ENCODE measurements at regions not wholly inside any gene's neighbourhood (a gene's known extent, or its start where the extent isn't known, plus 50 kb on each side); places are given as distances from the start of the nearest gene placed in this dataset.

DNA sequence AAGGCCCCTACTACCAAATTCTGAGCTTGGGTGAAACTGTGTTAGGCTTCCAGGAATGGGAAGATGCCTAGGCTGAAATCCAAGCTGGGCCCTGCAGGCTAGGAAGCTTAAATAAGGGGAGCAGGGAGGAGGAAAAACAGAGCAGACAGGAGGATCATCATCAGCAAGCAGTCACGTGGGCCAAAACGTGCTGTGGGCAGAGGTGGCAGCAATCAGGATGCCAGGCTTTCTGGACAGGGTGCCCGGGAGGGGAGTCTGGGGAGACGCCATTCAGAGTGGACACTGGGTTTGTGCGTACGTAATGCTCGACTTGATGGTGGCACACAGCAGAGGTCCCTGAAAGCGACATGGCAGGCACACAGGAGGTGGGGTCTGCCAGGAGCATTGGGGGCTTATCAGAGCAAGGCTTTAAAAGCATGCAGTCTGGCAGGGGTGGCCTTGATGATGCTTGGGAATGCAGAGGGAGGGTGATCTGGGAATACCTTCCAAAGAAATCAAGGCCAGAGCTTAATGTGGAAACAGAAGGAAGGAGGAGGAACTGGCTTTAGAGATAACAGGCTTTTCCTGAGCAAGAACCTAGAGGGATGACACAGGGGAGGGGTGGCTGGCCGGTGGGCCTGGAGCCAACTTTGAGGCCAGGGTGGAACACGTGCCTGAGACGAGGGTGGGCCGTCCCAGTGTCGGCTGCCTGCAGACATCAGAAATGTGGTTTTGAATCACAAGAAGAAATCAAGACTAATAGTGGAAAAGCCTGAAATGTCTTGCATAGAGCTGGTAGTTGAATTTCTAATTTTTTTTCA lies 212.5 kb downstream of the GADD45G start:
- dilution Hi-C loops (cut with MboI; ENCODE audit: extremely low pct_ligation_motif_present, low sequenced_read_pairs), result no loop called here
- Histone ChIP-seq H3K4me1 (ENCODE audit: control insufficient read depth, extremely low read depth, insufficient read depth, low read length) (no peaks in the 10 kb centered on the region), H3K79me2 (ENCODE audit: control insufficient read depth, insufficient read depth, low read length) (no peaks in the 10 kb centered on the region), H3K27me3 (ENCODE audit: control insufficient read depth, extremely low read depth, insufficient read depth, low read length) (peaks cover 3% of the 10 kb centered on the region), H3K27ac (ENCODE audit: control insufficient read depth, insufficient read depth, low read length) (no peak overlapping the region), H3K9me3 (ENCODE audit: control insufficient read depth, low read depth, low read length) (no peaks in the 10 kb centered on the region), H2AFZ (ENCODE audit: control insufficient read depth, low read length) (no peak overlapping the region), H3K4me3 (ENCODE audit: control insufficient read depth in 2 of 3, extremely low read depth in 1 of 3, insufficient read depth in 2 of 3, low read depth in 1 of 3, low read length in 3 of 3) (no peak overlapping the region), H4K20me1 (ENCODE audit: control insufficient read depth, extremely low read depth, insufficient read depth, low read length) (no peaks in the 10 kb centered on the region), H3K9me1 (ENCODE audit: control insufficient read depth, extremely low read depth, insufficient read depth, low read length) (no peaks in the 10 kb centered on the region), H3K4me2 (ENCODE audit: control insufficient read depth, extremely low read depth, insufficient read depth, low read depth, low read length) (no peak overlapping the region), H3K36me3 (ENCODE audit: control insufficient read depth in 2 of 2, extremely low read depth in 1 of 2, insufficient read depth in 2 of 2, low read length in 2 of 2) (no peaks in the 10 kb centered on the region), H3K9ac (ENCODE audit: control insufficient read depth, extremely low read depth, insufficient read depth, low read length) (no peak overlapping the region)
- no peak for DNase-seq (ENCODE audit: low read depth, low spot score)
- TF ChIP-seq EZH2 (IDR thresholded peaks at IDR 0.05; ENCODE audit: low read length), result no peak
- TF ChIP-seq, protein P1, sequence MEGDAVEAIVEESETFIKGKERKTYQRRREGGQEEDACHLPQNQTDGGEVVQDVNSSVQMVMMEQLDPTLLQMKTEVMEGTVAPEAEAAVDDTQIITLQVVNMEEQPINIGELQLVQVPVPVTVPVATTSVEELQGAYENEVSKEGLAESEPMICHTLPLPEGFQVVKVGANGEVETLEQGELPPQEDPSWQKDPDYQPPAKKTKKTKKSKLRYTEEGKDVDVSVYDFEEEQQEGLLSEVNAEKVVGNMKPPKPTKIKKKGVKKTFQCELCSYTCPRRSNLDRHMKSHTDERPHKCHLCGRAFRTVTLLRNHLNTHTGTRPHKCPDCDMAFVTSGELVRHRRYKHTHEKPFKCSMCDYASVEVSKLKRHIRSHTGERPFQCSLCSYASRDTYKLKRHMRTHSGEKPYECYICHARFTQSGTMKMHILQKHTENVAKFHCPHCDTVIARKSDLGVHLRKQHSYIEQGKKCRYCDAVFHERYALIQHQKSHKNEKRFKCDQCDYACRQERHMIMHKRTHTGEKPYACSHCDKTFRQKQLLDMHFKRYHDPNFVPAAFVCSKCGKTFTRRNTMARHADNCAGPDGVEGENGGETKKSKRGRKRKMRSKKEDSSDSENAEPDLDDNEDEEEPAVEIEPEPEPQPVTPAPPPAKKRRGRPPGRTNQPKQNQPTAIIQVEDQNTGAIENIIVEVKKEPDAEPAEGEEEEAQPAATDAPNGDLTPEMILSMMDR (optimal IDR thresholded peaks at IDR 0.05 in 1 of 3, IDR thresholded peaks at IDR 0.05 in 1 of 3, conservative IDR thresholded peaks at IDR 0.05 in 1 of 3; ENCODE audit: extremely low read depth in 1 of 3, insufficient read depth in 2 of 3, low read length in 3 of 3), result no peak
- FAIRE-seq, result no peak

DNA sequence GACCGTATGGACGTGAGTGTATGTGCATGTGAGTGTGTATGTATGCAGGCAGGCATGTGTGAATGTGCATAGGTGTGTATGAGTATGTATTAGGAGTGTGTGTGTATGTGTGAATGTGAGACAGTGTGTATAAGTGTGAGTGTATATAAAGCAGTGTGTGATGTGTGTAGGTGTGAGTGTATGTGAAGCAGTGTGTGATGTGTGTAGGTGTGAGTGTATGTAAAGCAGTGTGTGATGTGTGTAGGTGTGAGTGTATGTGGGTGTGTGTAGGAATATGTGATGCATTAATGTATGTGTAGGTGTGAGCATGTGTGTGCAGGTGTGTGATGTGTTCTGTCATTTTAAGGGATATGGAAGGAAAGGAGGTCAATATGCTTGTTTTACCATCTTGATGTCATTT lies 215.5 kb downstream of the GADD45G start:
- H3K4me3 ChIP-seq (ENCODE audit: control insufficient read depth in 2 of 3, extremely low read depth in 1 of 3, insufficient read depth in 2 of 3, low read depth in 1 of 3, low read length in 3 of 3), result no peak overlapping the region
- no peaks in the 10 kb centered on the region for H3K9me3 ChIP-seq (ENCODE audit: control insufficient read depth, low read depth, low read length)
- H3K79me2 ChIP-seq (ENCODE audit: control insufficient read depth, insufficient read depth, low read length), result no peaks in the 10 kb centered on the region
- no peak overlapping the region for H3K9ac ChIP-seq (ENCODE audit: control insufficient read depth, extremely low read depth, insufficient read depth, low read length)
- no peaks in the 10 kb centered on the region for H4K20me1 ChIP-seq (ENCODE audit: control insufficient read depth, extremely low read depth, insufficient read depth, low read length)
- DNase-seq (ENCODE audit: low read depth, low spot score), result no peak
- H3K4me2 ChIP-seq (ENCODE audit: control insufficient read depth, extremely low read depth, insufficient read depth, low read depth, low read length), result no peak overlapping the region
- no peaks in the 10 kb centered on the region for H3K27me3 ChIP-seq (ENCODE audit: control insufficient read depth, extremely low read depth, insufficient read depth, low read length)
- dilution Hi-C loops (cut with MboI; ENCODE audit: extremely low pct_ligation_motif_present, low sequenced_read_pairs), result no loop called here
- H3K27ac ChIP-seq (ENCODE audit: control insufficient read depth, insufficient read depth, low read length), result no peak overlapping the region
- H2AFZ ChIP-seq (ENCODE audit: control insufficient read depth, low read length), result no peak overlapping the region
- TF ChIP-seq, protein P1 (optimal IDR thresholded peaks at IDR 0.05 in 1 of 3, IDR thresholded peaks at IDR 0.05 in 1 of 3, conservative IDR thresholded peaks at IDR 0.05 in 1 of 3; ENCODE audit: extremely low read depth in 1 of 3, insufficient read depth in 2 of 3, low read length in 3 of 3), result no peak
- no peak for TF ChIP-seq EZH2 (IDR thresholded peaks at IDR 0.05; ENCODE audit: low read length)
- no peaks in the 10 kb centered on the region for H3K9me1 ChIP-seq (ENCODE audit: control insufficient read depth, extremely low read depth, insufficient read depth, low read length)
- H3K4me1 ChIP-seq (ENCODE audit: control insufficient read depth, extremely low read depth, insufficient read depth, low read length), result no peaks in the 10 kb centered on the region
- H3K36me3 ChIP-seq (ENCODE audit: control insufficient read depth in 2 of 2, extremely low read depth in 1 of 2, insufficient read depth in 2 of 2, low read length in 2 of 2), result no peaks in the 10 kb centered on the region
- no peak for FAIRE-seq

All from keratinocyte (primary cell).